NCI-H2081 (cell line): ENCODE measurements at regions not wholly inside any gene's neighbourhood (a gene's known extent, or its start where the extent isn't known, plus 50 kb on each side); places are given as distances from the start of the nearest gene placed in this dataset.
"Not testable (repeated sequence)": the region's sequence is repeated elsewhere in the genome, so short reads cannot be mapped to it uniquely, and the experiment has no call there.

Experiments
- DNase-seq, 2 experiments: peaks; one replicate each; lab custom pipeline; 2025; lab: John Stamatoyannopoulos, UW

DNA sequence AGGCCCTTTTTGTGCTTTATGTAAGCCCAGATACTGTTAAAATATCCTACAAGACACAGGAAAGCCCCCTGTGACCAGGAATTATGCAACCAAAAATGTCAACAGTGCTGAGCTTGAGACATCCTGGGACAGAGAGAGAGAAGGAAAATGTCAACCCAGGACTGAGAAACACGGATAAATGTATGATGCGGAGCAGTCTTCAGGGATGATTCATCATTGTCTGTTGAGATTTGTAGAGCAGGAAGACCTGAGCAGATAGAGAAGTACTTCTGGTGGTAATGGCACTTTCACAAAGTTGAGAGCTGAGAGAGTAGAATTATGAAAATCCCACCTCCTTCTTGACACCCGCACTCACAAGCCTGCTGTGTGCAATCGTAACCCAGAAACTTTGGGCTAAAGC, 330.1 kb upstream of the FRG1 start:
- not testable (repeated sequence) for DNase-seq

DNA sequence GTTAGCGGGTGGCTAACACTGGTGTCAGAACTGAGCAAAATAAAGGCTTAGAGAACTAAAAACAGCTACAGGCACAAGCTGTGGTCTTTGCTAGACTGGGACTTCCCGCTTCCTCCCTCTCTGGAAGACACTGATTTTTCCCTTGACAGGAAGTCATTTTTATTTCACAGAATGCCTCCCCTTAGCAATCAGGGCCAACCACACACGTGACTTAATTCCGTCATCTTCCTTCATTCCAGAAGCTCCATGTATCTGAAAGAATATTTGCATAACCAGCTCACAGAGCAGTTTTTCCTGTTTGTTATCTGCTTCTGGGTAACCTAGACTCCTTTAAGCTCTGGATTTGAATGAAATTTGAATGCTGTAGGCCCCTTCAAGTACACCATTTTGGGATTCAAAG, 327.5 kb upstream of the FRG1 start:
- no peak for DNase-seq

DNA sequence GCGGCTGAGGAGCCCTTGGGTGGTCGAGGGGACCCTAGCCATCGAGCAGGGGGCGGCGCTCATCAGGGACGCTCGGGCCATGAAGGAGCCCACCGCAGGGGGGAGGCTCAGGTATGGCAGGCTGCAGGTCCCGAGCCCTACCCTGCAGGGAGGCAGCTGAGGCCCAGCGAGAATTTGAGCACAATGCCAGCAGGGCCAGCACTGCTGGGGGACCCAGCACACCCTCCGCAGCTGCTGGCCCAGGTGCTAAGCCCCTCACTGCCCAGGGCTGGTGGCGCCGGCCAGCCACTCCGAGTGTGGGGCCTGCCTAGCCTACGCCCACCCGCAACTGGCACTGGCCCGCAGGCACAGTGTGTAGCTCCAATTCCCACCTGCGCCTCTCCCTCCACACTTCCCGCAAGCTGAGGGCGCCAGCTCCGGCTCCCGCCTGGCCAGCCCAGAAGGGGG, 325.4 kb upstream of the FRG1 start:
- no peak for DNase-seq

DNA sequence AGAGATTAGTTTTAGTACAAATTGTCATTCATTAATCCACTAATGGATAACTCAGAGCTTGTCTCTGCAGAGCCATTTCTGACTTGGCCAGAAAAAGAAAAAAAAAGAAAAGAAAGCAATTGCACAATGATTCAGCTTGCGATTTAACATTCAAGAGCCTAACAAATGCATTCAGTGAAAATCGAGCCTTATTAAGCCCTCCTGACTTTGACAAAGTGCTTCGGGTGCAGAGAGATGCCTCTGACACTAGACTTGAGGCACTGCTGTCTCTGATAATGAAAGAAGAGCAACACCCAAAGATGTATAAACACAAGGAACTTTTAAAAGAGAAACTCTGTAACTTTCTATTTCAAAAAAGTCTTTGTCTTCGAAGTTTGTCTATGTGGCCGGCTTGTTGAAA, 322.9 kb upstream of the FRG1 start:
- not testable (repeated sequence) for DNase-seq

DNA sequence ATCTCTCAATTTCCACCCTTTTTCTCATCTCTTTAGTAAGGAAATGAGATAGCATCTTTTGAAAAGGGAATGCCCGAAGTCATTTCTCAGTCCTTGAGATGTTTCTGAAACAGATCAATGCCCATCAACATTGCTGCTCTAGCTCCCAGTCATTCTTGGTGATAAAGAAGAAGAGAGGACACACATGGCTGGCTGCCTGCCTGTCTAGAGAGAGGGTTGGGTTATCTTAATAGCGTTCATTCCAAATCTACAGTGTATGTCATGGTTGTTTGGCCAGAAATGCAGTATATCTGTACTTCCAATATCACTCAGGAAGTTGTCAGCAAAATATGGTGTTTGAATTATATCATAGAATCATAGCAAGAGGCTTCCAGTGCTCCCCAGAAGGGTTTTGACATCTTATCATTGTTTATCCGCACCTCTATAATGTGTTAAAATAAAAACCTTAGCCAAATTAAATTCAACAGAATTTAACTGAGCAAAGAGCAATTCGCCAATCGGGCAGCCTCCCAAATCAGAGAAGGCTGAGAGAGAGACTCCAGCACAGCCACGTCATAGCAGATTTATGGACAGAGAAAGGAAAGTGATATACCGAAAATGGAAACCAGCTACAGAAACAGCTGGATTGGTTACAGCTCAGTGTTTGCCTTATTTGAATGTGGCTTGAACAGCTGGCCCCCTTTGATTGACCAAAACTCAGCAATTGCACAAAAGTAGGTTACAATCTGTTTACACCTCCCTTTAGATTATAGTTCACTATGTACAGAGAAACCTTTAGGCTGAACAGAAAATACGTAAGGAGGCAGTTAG, 321.0 kb upstream of the FRG1 start:
- not testable (repeated sequence) for DNase-seq

DNA sequence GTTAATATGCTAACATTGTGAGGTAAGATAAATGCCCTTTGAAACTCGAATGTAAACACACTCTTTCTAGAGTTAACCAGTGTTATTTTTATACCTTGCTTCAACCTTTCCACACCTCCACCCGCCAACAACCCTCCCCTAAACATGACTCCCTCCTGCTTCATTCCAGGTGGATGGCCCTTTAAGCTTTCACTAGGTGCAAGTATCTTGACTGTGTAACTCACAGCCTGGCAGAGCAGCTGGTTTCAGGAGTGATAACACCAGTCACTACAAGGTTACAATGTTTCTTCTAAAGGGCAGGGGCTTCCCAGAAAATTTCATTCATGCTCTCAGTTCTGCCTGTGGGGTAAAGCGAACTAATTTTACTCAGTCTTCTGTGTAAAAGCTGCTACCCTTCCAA, 318.1 kb upstream of the FRG1 start:
- not testable (repeated sequence) for DNase-seq

DNA sequence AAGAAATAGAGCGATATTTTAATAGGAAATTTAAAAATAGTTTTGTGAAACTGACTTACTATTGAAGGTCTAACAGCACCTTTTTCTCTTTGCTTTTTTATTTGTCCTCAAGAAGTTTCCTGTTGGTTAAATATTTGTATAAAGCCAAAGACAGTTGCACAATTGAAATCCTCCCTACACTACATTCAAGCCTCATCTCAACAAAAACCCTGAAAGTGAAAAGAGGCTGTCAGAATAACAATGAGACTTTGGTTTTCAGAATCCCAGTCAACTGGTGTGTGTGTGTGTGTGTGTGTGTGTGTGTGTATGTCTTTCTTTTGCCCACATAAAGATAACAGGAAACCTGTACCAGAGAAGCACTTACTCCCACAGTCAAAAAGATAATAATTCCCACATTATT, 313.6 kb upstream of the FRG1 start:
- not testable (repeated sequence) for DNase-seq

DNA sequence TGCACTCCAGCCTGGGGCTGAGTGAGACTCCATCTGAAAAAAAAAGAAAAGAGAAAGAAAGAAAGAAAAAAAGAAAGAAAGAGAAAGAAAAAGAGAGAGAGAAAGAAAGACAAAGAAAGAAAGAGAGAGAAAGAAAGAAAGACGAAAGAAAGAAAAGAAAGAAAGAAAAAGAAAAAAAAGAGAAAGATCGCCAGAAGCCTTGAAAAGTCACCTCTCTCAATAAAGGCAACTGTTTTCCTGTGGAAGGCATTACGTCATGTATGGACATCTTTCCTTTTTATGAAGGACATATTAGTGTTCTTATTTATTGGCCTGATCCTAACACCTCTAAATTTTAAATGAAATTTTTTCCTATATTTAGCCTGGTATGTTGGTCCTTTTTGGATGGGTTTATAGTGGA, 310.9 kb upstream of the FRG1 start:
- not testable (repeated sequence) for DNase-seq

DNA sequence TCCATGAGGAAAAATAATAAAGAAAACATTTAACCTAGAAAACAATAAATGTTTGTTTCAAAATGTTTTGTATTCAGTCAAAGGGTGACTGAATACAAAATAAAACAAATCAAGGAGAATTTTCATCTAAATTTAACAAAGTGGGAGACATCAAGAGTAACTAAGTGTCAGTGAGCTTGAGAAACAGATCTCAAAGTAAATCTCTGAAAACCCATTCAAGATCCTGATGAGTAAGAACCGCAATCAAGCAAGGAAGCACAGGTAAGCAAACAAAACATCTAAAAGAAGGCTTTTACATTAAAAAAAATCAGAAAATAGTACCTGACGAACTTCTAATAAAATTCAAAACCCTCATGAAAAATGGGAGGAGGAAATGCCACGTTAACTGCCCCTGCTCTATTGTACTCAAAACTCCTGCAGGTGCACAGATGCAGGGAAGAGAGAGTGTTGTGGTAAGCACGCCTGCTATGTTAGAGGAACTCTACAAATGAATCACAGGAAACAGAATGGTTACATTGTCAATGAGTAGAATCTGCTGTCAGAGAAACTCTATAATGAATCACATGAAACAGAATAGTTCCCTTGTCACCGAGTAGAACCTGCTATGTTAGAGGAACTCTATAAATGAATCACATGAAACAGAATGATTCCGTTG, 309.6 kb upstream of the FRG1 start:
- DNase-seq, result not testable (repeated sequence)

DNA sequence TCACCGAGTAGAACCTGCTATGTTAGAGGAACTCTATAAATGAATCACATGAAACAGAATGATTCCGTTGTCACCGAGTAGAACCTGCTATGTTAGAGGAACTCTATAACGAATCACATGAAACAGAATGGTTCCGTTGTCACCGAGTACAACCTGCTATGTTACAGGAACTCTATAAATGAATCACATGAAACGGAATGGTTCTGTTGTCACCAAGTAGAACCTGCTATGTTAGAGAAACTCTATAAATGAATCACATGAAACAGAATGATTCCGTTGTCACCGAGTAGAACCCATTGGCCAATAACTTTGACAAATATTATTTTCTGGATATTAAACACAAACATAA, 309.1 kb upstream of the FRG1 start:
- not testable (repeated sequence) for DNase-seq

DNA sequence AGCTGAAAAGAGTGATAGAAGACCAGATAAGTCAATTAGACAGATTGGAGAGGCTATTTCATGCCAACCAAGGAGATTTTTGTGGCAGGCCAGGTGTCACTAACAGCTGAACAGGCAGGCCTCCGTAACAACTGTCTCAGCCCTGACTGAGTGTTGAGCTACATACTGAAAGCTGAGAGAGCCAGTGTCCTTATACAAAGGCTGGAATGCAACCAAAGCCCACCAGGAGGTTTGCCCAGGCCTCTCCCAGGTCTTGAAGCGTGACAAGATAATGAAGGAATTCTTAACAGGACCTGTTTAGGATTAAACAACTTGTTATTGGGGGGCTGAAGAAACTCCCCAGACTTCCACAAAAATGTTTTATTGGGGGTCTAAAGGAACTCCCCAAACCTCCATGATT, 290.2 kb upstream of the FRG1 start:
- not testable (repeated sequence) for DNase-seq

DNA sequence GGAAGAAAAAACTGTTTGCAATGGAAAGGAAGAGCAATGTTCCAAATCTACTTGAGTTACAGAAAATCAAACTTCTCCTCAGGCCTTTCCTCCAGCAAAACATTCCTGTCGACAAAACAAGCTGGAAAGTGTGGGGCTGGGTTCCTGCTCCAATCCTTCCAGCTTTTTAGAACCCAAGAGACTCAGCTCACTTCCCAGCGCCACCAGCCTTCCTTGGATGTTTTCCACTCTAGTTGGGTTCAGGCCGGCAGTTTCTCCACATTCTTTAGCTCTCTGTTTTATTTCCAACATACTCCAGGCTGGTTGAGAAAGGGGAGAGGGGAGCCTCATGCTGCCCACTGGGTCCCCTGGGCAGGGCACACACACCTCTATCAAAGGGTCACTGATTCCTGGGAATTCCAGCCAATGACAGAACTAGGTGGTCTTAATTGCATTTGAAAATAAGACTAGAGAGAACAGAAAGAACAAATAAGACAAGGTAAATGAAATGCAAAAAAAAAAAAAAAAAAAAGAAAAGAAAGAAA, 287.5 kb upstream of the FRG1 start:
- not testable (repeated sequence) for DNase-seq

DNA sequence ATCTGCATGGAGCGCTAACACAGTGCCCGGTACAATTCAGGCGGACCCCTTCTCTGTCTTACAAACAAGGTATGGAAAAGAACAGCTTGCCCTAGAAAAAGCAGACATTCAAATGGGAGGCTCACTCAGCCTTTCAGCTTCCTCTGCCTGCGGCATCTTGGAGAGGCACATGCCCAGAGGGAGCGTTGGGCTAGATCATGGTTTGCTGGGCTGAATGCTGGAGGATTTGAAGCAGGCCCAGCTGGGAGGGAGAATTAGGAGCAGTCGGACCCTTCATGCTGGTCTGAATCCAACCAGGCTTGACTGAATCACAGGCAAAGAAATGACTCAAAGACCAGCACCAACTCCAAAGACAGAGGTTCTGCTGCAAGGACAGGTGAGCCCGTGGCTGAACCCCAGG, 286.7 kb upstream of the FRG1 start:
- DNase-seq, result not testable (repeated sequence)

DNA sequence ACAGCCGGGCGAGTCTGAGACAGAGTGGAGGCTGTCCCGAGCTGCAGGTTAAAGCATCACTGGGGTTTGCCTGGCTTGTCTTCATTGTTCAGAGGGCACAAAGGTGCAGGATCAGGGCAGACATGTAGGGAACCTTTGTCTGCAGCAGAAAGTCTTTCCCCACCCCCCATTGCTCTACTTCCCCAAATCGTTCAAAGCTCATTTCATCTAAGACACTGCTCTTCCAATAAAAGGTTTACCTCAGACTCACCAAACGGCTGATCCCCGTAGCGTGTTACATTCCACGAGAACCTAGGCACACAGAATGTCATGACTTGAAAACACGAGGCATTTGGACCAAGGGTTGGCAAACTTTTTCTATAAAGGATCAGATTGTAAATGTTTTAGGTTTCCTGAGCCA, 286.3 kb upstream of the FRG1 start:
- DNase-seq, result not testable (repeated sequence)

DNA sequence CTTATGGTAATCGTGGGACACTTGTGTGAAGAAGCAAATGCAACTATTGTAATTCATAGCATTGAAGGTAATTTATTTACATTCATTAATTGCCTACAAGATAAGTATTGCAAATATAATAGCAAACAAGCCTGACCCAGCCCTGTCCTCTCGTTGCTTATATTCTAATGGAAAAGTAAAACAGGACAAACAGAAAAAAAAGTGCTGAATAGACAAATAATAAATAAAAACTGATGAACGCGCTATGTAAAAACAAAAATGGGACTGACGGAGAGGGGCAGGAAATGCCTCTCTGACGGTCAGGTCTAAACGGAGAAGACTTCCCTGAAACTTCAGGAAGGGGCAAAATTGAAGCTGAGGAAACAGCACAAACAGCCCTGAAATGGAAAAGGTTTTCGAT, 284.9 kb upstream of the FRG1 start:
- not testable (repeated sequence) for DNase-seq

DNA sequence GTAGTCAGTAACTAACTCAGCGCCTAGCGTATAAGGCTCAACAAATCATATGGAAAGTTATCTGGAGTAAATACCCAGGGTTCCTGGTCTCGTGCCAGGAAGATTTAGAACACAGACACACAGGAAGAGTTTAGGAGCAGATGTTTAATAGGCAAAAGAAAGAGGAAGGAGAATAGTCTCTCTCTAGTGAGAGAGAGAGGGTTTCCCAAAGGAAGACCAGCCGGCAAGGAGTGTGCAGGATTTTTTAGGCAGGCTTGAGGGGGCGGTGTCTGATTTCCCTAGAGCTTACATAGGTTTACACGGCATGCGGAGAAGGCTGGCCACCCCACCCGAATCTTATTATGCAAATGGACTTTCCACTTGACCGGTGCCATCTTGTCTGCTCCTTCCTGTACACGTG, 284.0 kb upstream of the FRG1 start:
- no peak for DNase-seq

DNA sequence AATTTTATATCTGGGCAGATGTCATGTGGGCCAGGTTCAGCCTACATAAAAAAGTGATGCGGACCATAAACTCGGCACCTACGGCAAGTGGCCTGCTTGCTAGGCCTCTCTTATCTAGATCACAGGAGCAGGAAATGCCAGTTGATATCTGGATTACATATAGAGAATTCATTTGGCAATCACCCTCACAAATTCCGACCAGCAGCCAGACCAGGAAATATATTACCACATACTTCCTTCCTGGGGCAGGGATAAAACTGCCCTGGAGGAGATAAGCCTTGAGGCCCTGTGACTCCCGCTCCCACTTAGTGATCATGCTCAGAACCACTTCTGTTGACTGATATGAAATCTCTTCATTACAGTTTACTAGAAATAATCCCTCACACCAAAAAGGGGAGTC, 282.4 kb upstream of the FRG1 start:
- not testable (repeated sequence) for DNase-seq

DNA sequence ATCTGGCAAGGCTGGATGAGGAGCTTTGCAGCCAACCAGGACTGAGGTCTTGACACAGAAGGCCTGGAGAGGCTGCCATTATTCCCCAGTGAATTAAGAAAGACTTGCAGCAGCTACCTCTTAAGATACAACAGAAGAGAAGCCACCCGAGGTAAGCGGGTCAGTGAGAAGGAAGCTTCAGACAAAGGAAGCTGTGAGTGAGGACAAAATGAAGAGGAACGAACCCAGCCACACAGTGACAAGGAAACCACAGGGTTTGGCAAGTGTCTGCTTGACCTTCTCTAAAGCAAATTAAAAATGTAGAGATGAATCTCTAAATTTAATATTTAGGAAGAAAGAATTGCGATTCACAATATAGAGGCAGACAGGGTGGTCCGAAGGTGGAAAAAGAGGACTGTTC, 281.8 kb upstream of the FRG1 start:
- not testable (repeated sequence) for DNase-seq

DNA sequence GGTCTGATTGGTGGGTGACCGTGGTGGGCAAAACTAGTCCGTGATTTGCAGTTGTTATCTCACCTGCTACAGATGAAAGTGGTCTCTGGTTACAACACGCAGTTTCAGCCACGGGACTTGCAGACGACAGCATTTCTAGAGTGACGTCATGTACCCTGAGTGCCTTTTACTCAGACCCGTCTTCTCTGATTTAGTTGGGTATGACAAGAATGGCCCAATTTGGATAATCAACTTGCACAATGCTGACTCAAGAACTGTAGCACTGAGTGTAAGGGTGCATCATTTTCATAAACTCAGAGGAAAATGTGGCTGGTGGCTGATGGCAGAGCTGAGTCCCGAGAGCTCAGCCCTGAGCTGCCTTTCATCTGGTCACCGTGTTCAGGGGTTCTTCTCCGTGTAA, 281.4 kb upstream of the FRG1 start:
- no peak for DNase-seq

DNA sequence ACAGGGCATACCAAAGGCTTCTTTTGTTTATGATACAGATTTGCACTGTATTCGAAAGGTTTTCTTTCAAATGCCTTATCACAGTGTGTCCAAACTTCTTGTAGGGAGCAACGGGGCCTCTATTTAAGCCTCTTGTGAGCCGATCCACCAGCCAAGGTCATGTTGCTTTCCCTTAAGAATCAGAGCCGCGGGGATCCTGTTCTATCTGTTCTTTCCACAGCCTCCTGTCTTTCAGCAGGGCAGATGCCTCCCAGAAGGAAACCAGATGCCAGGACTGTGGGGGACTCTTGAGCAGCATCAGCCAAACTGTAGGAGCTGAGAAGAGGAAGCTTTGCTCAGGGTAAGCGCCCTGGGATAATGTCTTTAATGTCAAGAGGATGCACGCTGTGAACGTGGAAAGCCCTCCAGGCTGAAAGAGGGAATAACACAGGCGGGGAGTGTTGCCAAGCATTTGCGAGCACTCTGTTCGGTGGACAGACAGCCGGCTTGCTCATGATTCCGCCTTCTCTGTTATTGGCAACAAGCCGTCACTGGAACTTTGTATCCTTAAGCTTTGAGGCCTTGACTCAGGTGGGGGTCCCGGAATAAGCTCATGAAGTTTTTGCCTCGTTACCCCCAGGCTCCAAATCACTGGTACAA, 279.8 kb upstream of the FRG1 start:
- DNase-seq, result no peak

DNA sequence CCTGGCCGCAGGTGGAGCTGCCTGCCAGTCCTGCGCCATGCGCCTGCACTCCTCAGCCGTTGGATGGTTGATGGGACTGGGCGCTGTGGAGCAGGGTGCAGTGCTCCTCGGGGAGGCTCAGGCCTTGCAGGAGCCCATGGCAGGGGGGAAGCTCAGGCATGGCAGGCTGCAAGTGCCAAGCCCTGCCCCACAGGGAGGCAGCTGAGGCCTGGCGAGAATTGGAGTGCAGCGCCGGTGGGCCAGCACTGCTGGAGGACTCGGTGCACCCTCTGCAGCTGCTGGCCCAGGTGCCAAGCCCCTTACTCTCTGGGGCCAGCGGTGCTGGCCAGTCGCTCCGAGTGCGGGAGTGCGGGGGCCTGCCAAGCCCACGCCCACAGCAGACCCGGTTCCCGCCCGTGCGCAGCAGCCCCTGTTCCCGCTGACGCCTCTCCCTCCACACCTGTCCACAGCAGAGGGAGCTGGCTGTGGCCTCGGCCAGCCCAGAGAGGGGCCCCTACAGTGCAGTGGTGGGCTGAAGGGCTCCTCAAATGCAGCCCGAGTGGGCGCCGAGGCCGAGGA, 275.9 kb upstream of the FRG1 start:
- DNase-seq, result no peak

DNA sequence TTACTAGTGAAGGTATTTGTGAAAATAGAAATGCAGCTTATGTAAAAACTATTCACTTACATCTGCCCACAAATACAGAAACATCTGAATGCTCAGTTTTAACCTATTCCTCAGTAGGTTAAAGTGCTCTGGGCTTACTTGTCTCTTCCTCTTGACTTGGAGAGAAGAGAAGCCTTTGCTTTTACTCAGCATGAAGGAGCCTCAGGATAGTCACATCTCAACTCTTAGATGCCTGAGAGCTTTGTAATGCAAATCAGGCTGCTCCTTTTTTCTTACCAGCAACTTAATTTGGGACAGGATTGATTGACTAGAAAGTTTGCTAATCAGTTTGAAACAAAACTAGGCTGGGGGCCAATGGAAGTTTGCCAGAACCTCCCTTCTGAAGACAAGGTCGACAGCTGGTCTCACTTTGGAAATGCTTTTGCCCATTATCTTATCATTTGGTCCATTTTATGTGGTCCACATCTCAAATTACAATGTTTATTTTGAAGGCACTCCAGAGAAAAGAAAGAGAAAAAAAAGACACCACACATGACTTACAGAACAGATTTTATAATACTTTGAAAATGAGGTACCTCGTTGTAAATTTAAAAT, 274.9 kb upstream of the FRG1 start:
- DNase-seq, result not testable (repeated sequence)
